IPS-11a (cell line): ENCODE measurements at regions not wholly inside any gene's neighbourhood (a gene's known extent, or its start where the extent isn't known, plus 50 kb on each side); places are given as distances from the start of the nearest gene placed in this dataset.
"Not testable (repeated sequence)": the region's sequence is repeated elsewhere in the genome, so short reads cannot be mapped to it uniquely, and the experiment has no call there.

Experiments
- H3K4me3 ChIP-seq: one replicate; pipeline ENCODE4 v1.5.1; 2013; ENCODE audit warnings: low read depth, low read length, control low read depth

DNA sequence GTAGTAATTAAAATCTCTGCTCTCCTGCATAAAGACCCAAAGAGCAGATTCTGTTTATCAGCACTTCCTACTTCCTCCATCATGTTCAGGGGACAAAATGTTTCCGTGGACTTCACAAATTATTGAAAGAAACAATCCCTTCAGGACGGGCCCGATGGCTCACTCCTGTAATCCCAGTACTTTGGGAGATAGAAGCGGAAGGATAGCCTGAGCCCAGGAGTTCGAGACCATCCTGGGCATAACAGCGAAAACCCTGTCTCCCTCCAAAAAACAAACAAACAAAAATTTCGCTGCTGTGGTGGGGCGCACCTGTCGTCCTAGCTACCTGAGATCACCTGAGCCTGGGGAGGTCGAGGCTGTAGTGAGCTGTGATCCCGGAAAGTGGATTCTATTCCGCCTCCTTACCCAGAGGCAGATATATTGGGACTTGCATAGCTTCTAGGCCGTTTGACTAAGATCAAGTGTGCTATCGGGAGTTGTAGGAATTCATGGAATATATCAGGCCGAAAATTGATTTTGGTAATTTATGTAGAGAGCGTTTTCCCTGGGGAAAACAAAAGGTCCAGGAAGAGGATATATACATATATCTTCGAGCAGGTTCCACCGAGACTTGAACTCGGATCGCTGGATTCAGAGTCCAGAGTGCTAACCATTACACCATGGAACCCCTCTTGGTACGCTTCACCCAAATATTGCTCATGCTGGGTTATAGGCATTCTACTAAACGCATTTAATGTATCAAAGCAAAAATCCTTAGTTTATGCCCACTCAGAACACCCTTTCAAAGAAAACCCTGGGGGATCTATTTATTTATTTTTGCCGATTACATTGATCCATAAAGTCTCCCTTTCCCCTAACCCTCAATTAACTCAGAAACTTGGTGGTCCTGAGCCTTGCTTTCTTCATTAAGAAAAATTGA, 74.5 kb upstream of the ZNF184 start:
- peak overlapping the region; percentile 81 for H3K4me3 ChIP-seq

DNA sequence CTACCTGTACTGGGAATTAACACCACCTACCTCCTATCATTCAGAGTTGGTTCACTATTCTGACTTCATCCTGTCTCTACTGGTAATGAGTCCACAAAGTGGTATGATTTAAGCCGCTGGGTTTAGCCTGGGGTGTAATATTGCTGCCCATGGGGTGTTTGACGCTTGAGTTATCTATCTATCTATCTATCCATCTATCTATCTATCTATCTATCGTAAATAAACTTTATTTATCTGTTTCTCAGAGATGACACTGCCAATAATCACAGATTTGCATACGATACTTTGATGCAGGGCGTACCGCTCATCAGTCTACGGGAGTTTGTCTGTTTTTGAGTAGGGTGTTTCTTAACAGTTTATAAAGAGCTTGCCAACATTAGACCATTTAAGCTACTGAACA, 73.6 kb upstream of the ZNF184 start:
- H3K4me3 ChIP-seq = no peak overlapping the region

DNA sequence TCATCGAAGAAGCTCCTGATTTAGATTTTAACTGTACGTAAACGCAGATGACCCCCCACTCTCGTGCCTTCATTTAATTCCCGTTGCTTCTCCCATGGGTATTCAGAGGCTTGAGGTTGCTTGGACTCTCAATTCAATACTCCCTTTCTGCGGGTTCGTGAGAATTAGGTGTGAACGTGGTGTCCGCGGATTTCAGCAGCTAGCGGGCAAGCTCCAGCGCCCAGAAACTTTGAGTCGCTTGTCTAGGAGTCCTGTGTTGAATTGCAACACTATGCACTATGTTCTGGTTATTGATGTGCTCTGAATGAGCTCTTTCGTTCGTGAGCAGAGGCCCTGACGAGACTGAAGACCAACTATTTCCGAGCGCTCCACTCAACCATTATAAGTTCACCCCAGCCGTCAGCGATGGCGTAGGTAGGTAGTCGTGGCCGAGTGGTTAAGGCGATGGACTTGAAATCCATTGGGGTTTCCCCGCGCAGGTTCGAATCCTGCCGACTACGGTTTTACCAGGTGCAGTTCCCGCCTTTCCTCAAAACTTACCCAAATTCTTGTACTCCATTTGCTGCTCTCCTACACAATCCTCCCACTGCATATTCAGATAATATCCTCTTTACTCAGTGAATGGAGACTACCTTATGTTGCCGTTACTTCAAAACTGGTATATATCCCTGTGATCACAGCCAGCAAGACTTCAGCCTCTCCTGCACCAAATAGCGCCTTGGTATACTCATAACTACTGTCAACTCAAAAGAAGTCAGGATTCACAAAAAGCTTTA, 72.6 kb upstream of the ZNF184 start:
- H3K4me3 ChIP-seq = peak overlapping the region; percentile 67

- H3K4me3 ChIP-seq = peak overlapping the region; percentile 67
Measured at GRCh38 chr6:27544612-27545260, 71.8 kb upstream of the ZNF184 start.

GRCh38 chr6:27544135-27544534, 71.2 kb upstream of the ZNF184 start:
- peak overlapping the region; percentile 67 for H3K4me3 ChIP-seq

DNA sequence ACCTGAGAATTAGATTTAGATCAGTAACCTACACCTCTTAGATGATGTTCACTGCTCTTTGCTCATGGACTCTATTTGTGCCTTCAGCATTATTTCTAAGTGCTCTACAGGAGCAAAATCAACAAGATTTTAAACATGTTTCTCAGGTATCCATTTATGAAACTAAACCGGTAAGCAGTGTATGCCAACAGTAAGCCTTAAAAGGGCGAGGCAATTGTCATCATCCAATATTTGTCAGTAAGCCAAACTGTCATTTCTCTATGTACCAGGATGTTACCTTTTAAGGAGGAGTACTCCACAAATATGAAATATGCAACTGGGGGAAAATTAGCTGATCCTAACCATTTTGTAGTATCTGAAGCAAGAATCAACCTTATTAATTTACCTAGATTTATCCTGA, 69.6 kb upstream of the ZNF184 start:
- H3K4me3 ChIP-seq = no peak overlapping the region

DNA sequence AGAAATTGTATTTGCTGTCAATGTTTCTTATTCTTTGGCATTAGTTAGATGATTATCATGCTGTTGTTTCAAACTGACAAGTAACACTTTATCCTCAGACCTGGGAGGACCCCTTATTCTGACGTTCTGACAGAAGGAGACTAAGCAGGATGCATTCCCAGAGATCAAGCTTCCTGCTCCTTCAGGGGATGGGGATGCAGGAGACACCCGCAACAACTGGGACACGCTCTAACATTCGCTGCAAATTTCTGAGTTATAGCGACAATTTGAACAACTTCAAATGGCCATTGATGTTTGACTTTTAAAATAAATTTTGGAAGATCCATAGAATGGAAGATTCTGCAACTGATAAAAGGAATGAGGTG, 69.0 kb upstream of the ZNF184 start:
- no peak overlapping the region for H3K4me3 ChIP-seq

- no peak overlapping the region for H3K4me3 ChIP-seq
Measured at GRCh38 chr6:27541212-27541932, 68.5 kb upstream of the ZNF184 start.

DNA sequence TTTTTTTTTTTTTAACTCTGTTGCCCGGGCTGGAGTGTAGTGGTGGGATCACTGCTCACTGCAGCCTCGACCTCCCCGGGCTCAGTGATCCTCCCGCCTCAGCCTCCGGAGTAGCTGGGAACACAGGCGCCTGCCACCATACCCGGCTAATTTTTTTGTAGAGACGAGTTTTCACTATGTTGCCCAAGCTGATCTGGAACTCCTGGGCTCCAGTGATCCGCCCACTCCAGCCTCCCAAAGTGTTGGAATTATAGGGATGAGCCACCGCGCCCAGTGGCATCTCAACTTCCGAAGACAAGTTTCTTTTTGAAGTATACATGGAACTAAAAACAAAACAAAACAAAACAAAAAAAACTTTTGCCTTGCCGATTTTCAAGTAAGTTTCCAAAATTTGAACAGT, 66.6 kb upstream of the ZNF184 start:
- H3K4me3 ChIP-seq = peak overlapping the region; percentile 20

- no peak overlapping the region for H3K4me3 ChIP-seq
Measured at GRCh38 chr6:27532820-27533538, 60.1 kb upstream of the ZNF184 start.

GRCh38 chr6:27531772-27532459, 59.0 kb upstream of the ZNF184 start:
- no peak overlapping the region for H3K4me3 ChIP-seq

- not testable (repeated sequence) for H3K4me3 ChIP-seq
Measured at GRCh38 chr6:27529796-27530195, 56.9 kb upstream of the ZNF184 start.

DNA sequence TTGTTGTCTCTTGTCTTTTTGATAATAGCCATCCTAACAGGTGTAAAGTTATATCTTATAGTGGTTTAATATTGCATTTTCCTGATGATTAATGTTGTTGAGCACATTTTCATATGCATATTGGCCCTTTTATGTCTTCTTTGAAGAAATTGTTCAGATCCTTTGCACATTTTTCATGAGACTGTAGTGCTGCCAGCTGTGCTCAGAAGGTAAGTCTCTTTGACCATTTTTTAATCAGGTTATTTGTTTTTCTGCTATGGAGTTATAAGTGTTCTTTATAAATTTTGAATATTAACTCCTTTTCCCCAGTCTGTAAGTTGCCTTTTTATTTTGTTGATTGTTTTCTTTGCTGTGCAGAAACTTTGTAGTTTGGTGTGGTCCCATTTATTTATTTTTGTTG, 55.8 kb upstream of the ZNF184 start:
- H3K4me3 ChIP-seq = no peak overlapping the region
